Activated T-cell treated with anti-CD3 and anti-CD28 coated beads, Interleukin-2, amount 50 U/mL, for 4 hours (primary cell): ENCODE measurements at regions not wholly inside any gene's neighbourhood (a gene's known extent, or its start where the extent isn't known, plus 50 kb on each side); places are given as distances from the start of the nearest gene placed in this dataset.

Source experiments
- ATAC-seq, 2 donors: fragments of 200-7000 bp; cut with Tn5 transposase; one replicate each; pipeline ENCODE4 v1.10.0; 2021
- DNase-seq: peaks from one replicate; pipeline ENCODE4 v3.0.0-alpha.2; 2020
- H3K27me3 Mint-ChIP-seq: one replicate; pipeline ENCODE4 v1.8.0; 2021; ENCODE audit warnings: low read depth, mixed read lengths
- H3K36me3 Mint-ChIP-seq: one replicate; pipeline ENCODE4 v1.8.0; 2022; ENCODE audit warnings: mixed read lengths; ENCODE audit not compliant: insufficient read depth
- H3K4me1 Mint-ChIP-seq: one replicate; pipeline ENCODE4 v1.8.0; 2021; ENCODE audit warnings: low read depth, mixed read lengths
- H3K4me3 Mint-ChIP-seq: one replicate; pipeline ENCODE4 v1.8.0; 2021; ENCODE audit warnings: mild to moderate bottlenecking, moderate library complexity, mixed read lengths
- H3K9me3 Mint-ChIP-seq: one replicate; pipeline ENCODE4 v1.8.0; 2021; ENCODE audit warnings: mixed read lengths

- DNase-seq (no peak), ATAC-seq (no peak)
- Mint-ChIP-seq H3K9me3 (peaks cover 19% of the 10 kb centered on the region), H3K4me3 (no peak overlapping the region), H3K27me3 (no peaks in the 10 kb centered on the region), H3K36me3 (no peaks in the 10 kb centered on the region), H3K4me1 (no peaks in the 10 kb centered on the region)
These were observed 245.7 kb upstream of the RGS18 start for GRCh38 chr1:191912517-191912916.

GRCh38 chr1:191913260-191913977, 244.8 kb upstream of the RGS18 start:
- Mint-ChIP-seq H3K36me3 (no peaks in the 10 kb centered on the region), H3K4me1 (no peaks in the 10 kb centered on the region), H3K9me3 (peaks cover 11% of the 10 kb centered on the region), H3K27me3 (no peaks in the 10 kb centered on the region), H3K4me3 (no peak overlapping the region)
- DNase-seq (no peak), ATAC-seq (no peak)

- Mint-ChIP-seq H3K27me3 (no peaks in the 10 kb centered on the region), H3K4me1 (no peaks in the 10 kb centered on the region), H3K4me3 (no peak overlapping the region), H3K9me3 (peaks cover 32% of the 10 kb centered on the region), H3K36me3 (no peaks in the 10 kb centered on the region)
- DNase-seq, result no peak
- ATAC-seq, result no peak
These were observed 228.9 kb upstream of the RGS18 start for GRCh38 chr1:191929383-191929782.

GRCh38 chr1:191943684-191944083, 214.6 kb upstream of the RGS18 start:
- Mint-ChIP-seq H3K36me3 (no peaks in the 10 kb centered on the region), H3K4me3 (no peak overlapping the region), H3K27me3 (no peaks in the 10 kb centered on the region), H3K9me3 (peaks cover 7% of the 10 kb centered on the region), H3K4me1 (no peaks in the 10 kb centered on the region)
- ATAC-seq, result no peak
- no peak for DNase-seq

GRCh38 chr1:191953526-191953925, 204.7 kb upstream of the RGS18 start:
- ATAC-seq (no peak), DNase-seq (no peak)
- Mint-ChIP-seq H3K9me3 (peaks cover 3% of the 10 kb centered on the region), H3K4me1 (no peaks in the 10 kb centered on the region), H3K4me3 (no peak overlapping the region), H3K36me3 (no peaks in the 10 kb centered on the region), H3K27me3 (no peaks in the 10 kb centered on the region)

GRCh38 chr1:191959856-191960255, 198.4 kb upstream of the RGS18 start:
- H3K4me3 Mint-ChIP-seq, result no peak overlapping the region
- peaks cover 8% of the 10 kb centered on the region for H3K9me3 Mint-ChIP-seq
- ATAC-seq, result no peak
- no peaks in the 10 kb centered on the region for H3K4me1 Mint-ChIP-seq
- no peak for DNase-seq
- H3K27me3 Mint-ChIP-seq, result no peaks in the 10 kb centered on the region
- H3K36me3 Mint-ChIP-seq, result no peaks in the 10 kb centered on the region

- peaks cover 5% of the 10 kb centered on the region for H3K9me3 Mint-ChIP-seq
These were observed 195.0 kb upstream of the RGS18 start for GRCh38 chr1:191963286-191963685.

GRCh38 chr1:191963781-191964455, 194.3 kb upstream of the RGS18 start:
- no peaks in the 10 kb centered on the region for H3K4me1 Mint-ChIP-seq
- no peaks in the 10 kb centered on the region for H3K27me3 Mint-ChIP-seq
- DNase-seq (no peak), ATAC-seq (no peak)
- H3K4me3 Mint-ChIP-seq, result no peak overlapping the region
- H3K9me3 Mint-ChIP-seq, result peaks cover 5% of the 10 kb centered on the region
- no peaks in the 10 kb centered on the region for H3K36me3 Mint-ChIP-seq

More at GRCh38 chr1:191963286-191963685, 195.0 kb upstream of the RGS18 start:
- Mint-ChIP-seq H3K27me3 (no peaks in the 10 kb centered on the region), H3K4me3 (no peak overlapping the region), H3K4me1 (no peaks in the 10 kb centered on the region), H3K36me3 (no peaks in the 10 kb centered on the region)
- DNase-seq (no peak), ATAC-seq (no peak)

- H3K27me3 Mint-ChIP-seq, result no peaks in the 10 kb centered on the region
- H3K9me3 Mint-ChIP-seq, result peaks cover 3% of the 10 kb centered on the region
- no peak for ATAC-seq
- H3K36me3 Mint-ChIP-seq, result no peaks in the 10 kb centered on the region
- no peaks in the 10 kb centered on the region for H3K4me1 Mint-ChIP-seq
- no peak for DNase-seq
- no peak overlapping the region for H3K4me3 Mint-ChIP-seq
These were observed 189.0 kb upstream of the RGS18 start for GRCh38 chr1:191969290-191969689.

GRCh38 chr1:191970116-191970515, 188.1 kb upstream of the RGS18 start:
- no peak overlapping the region for H3K4me3 Mint-ChIP-seq
- ATAC-seq (no peak), DNase-seq (no peak)
- H3K4me1 Mint-ChIP-seq, result no peaks in the 10 kb centered on the region
- H3K9me3 Mint-ChIP-seq, result peaks cover 3% of the 10 kb centered on the region
- H3K36me3 Mint-ChIP-seq, result no peaks in the 10 kb centered on the region
- H3K27me3 Mint-ChIP-seq, result no peaks in the 10 kb centered on the region

GRCh38 chr1:191971447-191971846, 186.8 kb upstream of the RGS18 start:
- no peaks in the 10 kb centered on the region for H3K4me1 Mint-ChIP-seq
- peaks cover 3% of the 10 kb centered on the region for H3K9me3 Mint-ChIP-seq
- DNase-seq (no peak), ATAC-seq (no peak)
- H3K27me3 Mint-ChIP-seq, result no peaks in the 10 kb centered on the region
- H3K4me3 Mint-ChIP-seq, result no peak overlapping the region
- no peaks in the 10 kb centered on the region for H3K36me3 Mint-ChIP-seq

- no peak for DNase-seq
- Mint-ChIP-seq H3K27me3 (no peaks in the 10 kb centered on the region), H3K36me3 (no peaks in the 10 kb centered on the region), H3K9me3 (peaks cover 3% of the 10 kb centered on the region), H3K4me3 (no peak overlapping the region), H3K4me1 (no peaks in the 10 kb centered on the region)
- no peak for ATAC-seq
These were observed 184.3 kb upstream of the RGS18 start for GRCh38 chr1:191974004-191974403.

- Mint-ChIP-seq H3K4me1 (no peaks in the 10 kb centered on the region), H3K9me3 (peaks cover 8% of the 10 kb centered on the region), H3K36me3 (no peaks in the 10 kb centered on the region), H3K27me3 (no peaks in the 10 kb centered on the region), H3K4me3 (no peak overlapping the region)
- DNase-seq, result no peak
- no peak for ATAC-seq
These were observed 180.3 kb upstream of the RGS18 start for GRCh38 chr1:191977874-191978506.

GRCh38 chr1:191984856-191985255, 173.4 kb upstream of the RGS18 start:
- H3K36me3 Mint-ChIP-seq, result no peaks in the 10 kb centered on the region
- no peaks in the 10 kb centered on the region for H3K27me3 Mint-ChIP-seq
- DNase-seq (no peak), ATAC-seq (no peak)
- H3K4me3 Mint-ChIP-seq, result no peak overlapping the region
- H3K4me1 Mint-ChIP-seq, result no peaks in the 10 kb centered on the region
- H3K9me3 Mint-ChIP-seq, result peaks cover 8% of the 10 kb centered on the region

- Mint-ChIP-seq H3K27me3 (no peaks in the 10 kb centered on the region), H3K4me3 (no peak overlapping the region), H3K9me3 (peaks cover 4% of the 10 kb centered on the region), H3K36me3 (no peaks in the 10 kb centered on the region), H3K4me1 (no peaks in the 10 kb centered on the region)
- ATAC-seq, result no peak
- no peak for DNase-seq
These were observed 166.1 kb upstream of the RGS18 start for GRCh38 chr1:191992118-191992517.
